ENCODE measurements at regions not wholly inside any gene's neighbourhood (a gene's known extent, or its start where the extent isn't known, plus 50 kb on each side); places are given as distances from the start of the nearest gene placed in this dataset.

- TF ChIP-seq CTCF (IDR thresholded peaks at IDR 0.05) = no peak
- no peak for TF ChIP-seq POLR2A (IDR thresholded peaks at IDR 0.05)
- no peak for TF ChIP-seq POLR2AphosphoS5 (IDR thresholded peaks at IDR 0.05)
Observed at GRCh38 chr11:134591338-134591737, 179.3 kb upstream of the B3GAT1 start.

Data from sigmoid colon (tissue), 4 donors.